Testis (tissue), 2 donors: ENCODE measurements at regions not wholly inside any gene's neighbourhood (a gene's known extent, or its start where the extent isn't known, plus 50 kb on each side); places are given as distances from the start of the nearest gene placed in this dataset.

Experiments used
- DNase-seq: peaks from one replicate; pipeline ENCODE4 v3.0.0-alpha.2; 2019
- H3K27ac ChIP-seq, 2 donors: fragments of 200-600 bp; sonication (generic); one replicate each; pipeline ENCODE4 v1.5.1; 2019
- H3K27me3 ChIP-seq: fragments of 200-600 bp; sonication (generic); one replicate; pipeline ENCODE4 v1.5.1; 2019
- H3K36me3 ChIP-seq: fragments of 200-600 bp; sonication (generic); one replicate; pipeline ENCODE4 v1.5.1; 2017; ENCODE audit warnings: low read depth; ENCODE audit errors: missing control alignments
- H3K4me1 ChIP-seq: fragments of 200-600 bp; sonication (generic); one replicate; pipeline ENCODE4 v1.5.1; 2019
- H3K4me3 ChIP-seq, 2 donors: fragments of 200-600 bp; sonication (generic); one replicate each; pipeline ENCODE4 v1.5.1; 2017 to 2019
- H3K9me3 ChIP-seq: fragments of 200-600 bp; sonication (generic); one replicate; pipeline ENCODE4 v1.5.1; 2017
- POLR2A ChIP-seq: fragments of 450-650 bp; IDR thresholded peaks from one replicate; pipeline ENCODE4 v1.6.1; 2017; ENCODE audit warnings: antibody characterized with exemption, mild to moderate bottlenecking, moderate library complexity
- WGBS, 2 donors: methylation state at CpG; one replicate each; pipeline ENCODE4 v1.1.5; 2018; 5-methylcytosine and 5-hydroxymethylcytosine counted together
- intact Hi-C: fragments of 100-400 bp; cut with DNase I; formaldehyde crosslinking; loops from one replicate; pipeline ENCODE4 v1.15.1; 2023; ENCODE audit warnings: low total_unique reads
- TF ChIP-seq, protein P1 (sequence below), 3 experiments: fragments of 450-650 bp in 2 of 3; fragments of 200-600 bp in 1 of 3; sonication (generic) in 1 of 3; IDR thresholded peaks; one replicate each; pipeline ENCODE4 v1.5.1; 2016 to 2019; ENCODE audit warnings: antibody characterized with exemption in 3 of 3, mild to moderate bottlenecking in 2 of 3, moderate library complexity in 1 of 3

GRCh38 chr18:76759056-76759455 lies 63.3 kb upstream of the ZNF236 start:
- Histone ChIP-seq H3K27me3 (no peaks in the 10 kb centered on the region), H3K4me3 (no peak overlapping the region), H3K27ac (no peak overlapping the region), H3K4me1 (no peaks in the 10 kb centered on the region), H3K36me3 (no peaks in the 10 kb centered on the region), H3K9me3 (no peaks in the 10 kb centered on the region)
- TF ChIP-seq POLR2A = no peak
- TF ChIP-seq, protein P1, sequence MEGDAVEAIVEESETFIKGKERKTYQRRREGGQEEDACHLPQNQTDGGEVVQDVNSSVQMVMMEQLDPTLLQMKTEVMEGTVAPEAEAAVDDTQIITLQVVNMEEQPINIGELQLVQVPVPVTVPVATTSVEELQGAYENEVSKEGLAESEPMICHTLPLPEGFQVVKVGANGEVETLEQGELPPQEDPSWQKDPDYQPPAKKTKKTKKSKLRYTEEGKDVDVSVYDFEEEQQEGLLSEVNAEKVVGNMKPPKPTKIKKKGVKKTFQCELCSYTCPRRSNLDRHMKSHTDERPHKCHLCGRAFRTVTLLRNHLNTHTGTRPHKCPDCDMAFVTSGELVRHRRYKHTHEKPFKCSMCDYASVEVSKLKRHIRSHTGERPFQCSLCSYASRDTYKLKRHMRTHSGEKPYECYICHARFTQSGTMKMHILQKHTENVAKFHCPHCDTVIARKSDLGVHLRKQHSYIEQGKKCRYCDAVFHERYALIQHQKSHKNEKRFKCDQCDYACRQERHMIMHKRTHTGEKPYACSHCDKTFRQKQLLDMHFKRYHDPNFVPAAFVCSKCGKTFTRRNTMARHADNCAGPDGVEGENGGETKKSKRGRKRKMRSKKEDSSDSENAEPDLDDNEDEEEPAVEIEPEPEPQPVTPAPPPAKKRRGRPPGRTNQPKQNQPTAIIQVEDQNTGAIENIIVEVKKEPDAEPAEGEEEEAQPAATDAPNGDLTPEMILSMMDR (IDR thresholded peaks at IDR 0.05) = no peak
- intact Hi-C loops = no loop called here
- 86 to 96% methylated on average over 8 to 21 of the region's 24 CpGs for WGBS, 2 donors
- no peak for DNase-seq

DNA sequence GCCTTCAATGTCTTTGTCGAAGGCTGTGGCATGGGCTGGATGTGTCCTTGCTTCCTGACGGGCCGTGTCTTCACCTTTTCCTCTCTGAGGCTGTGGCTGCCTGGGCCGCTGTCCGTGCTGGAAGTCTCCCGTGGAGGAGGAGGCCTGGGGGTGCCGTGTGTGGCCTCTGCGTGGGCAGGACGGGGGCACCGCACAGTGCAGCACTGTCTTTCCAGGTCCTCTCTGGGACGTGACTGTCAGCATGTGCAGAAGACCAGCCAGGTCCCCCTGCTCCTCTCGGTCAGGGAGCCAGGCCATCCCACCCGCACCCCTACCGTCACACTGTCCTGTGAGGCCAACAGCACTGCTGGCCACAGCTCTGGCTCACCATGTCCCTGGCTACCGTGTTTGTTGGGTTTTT lies 64.4 kb upstream of the ZNF236 start:
- 87 to 94% methylated on average over 15 of the region's 15 CpGs for WGBS, 2 donors
- TF ChIP-seq, protein P1 (IDR thresholded peaks at IDR 0.05) = no peak
- no peak for TF ChIP-seq POLR2A
- no peak for DNase-seq

GRCh38 chr18:76757335-76757734 lies 65.0 kb upstream of the ZNF236 start:
- Histone ChIP-seq H3K4me1 (no peaks in the 10 kb centered on the region), H3K9me3 (no peaks in the 10 kb centered on the region), H3K36me3 (no peaks in the 10 kb centered on the region), H3K27ac (no peak overlapping the region), H3K27me3 (no peaks in the 10 kb centered on the region), H3K4me3 (no peak overlapping the region)
- 73 to 74% methylated on average over 15 of the region's 15 CpGs for WGBS, 2 donors
- DNase-seq = no peak
- intact Hi-C loops = no loop called here
- TF ChIP-seq, protein P1 (IDR thresholded peaks at IDR 0.05) = no peak
- TF ChIP-seq POLR2A = no peak

More for the DNA sequence above, 64.4 kb upstream of the ZNF236 start:
- H3K27ac ChIP-seq = no peak overlapping the region
- H3K36me3 ChIP-seq = no peaks in the 10 kb centered on the region
- H3K4me3 ChIP-seq = no peak overlapping the region
- H3K9me3 ChIP-seq = no peaks in the 10 kb centered on the region
- no peaks in the 10 kb centered on the region for H3K27me3 ChIP-seq
- no peaks in the 10 kb centered on the region for H3K4me1 ChIP-seq
- intact Hi-C loops = no loop called here

DNA sequence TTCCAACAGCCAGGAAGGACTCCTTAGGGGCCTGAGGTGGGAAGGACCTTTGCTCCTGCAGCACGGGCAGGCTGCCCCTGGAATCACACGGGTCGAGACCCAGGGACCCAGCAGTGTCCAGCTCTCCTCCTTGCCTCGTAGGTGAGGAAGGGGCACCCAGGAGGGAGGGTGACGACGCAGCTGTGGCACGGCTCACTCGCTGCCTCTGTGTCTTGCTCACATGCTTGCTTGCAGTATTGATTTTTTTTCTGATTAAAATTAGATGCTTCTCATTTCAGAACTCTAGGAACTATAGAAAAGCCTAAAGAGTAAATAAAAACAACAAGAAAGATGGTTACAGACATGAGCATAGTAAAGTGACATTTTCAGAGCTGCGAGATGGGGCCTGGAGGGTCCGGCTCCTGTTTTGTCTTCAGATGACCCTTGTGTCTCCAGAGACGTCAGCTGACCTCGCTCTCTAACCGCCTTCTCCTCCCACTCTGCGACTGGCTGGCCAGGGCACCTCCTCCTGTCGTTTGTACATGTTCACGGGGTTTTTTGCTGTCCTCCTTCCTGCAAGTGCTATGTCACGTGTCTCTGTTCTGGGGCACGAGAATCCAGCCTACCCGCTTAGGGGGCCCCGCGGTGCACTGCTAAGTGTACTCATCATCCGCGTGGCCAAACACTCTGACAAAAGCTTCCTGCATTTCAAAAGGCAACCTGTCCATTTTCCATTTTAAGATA lies 65.7 kb upstream of the ZNF236 start:
- TF ChIP-seq, protein P1 (IDR thresholded peaks at IDR 0.05) = no peak
- no peak for TF ChIP-seq POLR2A
- H3K27ac ChIP-seq = no peak overlapping the region
- no peak for DNase-seq
- H3K4me1 ChIP-seq = no peaks in the 10 kb centered on the region
- 74 to 75% methylated on average over 23 of the region's 23 CpGs for WGBS, 2 donors
- no peaks in the 10 kb centered on the region for H3K27me3 ChIP-seq
- no peak overlapping the region for H3K4me3 ChIP-seq
- no peaks in the 10 kb centered on the region for H3K9me3 ChIP-seq
- H3K36me3 ChIP-seq = no peaks in the 10 kb centered on the region
- intact Hi-C loops = no loop called here

DNA sequence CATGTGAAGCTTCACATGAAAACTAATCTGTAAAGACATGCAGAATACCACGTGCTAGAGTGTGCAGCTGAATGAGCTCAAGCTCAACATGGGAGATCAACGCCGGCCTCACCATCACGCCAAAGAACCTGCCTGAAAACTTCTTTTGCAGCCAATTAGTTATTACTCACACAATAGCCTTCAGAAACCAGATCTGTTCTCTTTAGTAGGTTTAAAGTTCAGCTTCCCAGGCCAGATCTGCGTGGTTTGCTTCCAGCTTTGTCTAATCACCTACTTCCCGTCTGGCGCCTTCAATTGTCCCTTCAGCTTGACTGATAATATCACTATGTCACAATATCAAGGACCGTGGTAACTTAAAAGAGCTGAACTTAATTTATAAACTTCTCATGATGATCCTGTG lies 68.0 kb upstream of the ZNF236 start:
- 85 to 87% methylated on average over 8 of the region's 8 CpGs for WGBS, 2 donors
- H3K4me3 ChIP-seq = no peak overlapping the region
- intact Hi-C loops = no loop called here

More for the DNA sequence above, 68.0 kb upstream of the ZNF236 start:
- Histone ChIP-seq H3K27me3 (no peaks in the 10 kb centered on the region), H3K9me3 (no peaks in the 10 kb centered on the region), H3K27ac (no peak overlapping the region), H3K36me3 (no peaks in the 10 kb centered on the region), H3K4me1 (no peaks in the 10 kb centered on the region)
- no peak for DNase-seq
- TF ChIP-seq POLR2A = no peak
- TF ChIP-seq, protein P1 (IDR thresholded peaks at IDR 0.05) = no peak
